IMR-90 (cell line): ENCODE measurements at regions not wholly inside any gene's neighbourhood (a gene's known extent, or its start where the extent isn't known, plus 50 kb on each side); places are given as distances from the start of the nearest gene placed in this dataset.

Experiments
- ATAC-seq: fragments of 200-7000 bp; cut with Tn5 transposase; 2 replicates; pipeline ENCODE4 v1.9.1; 2020; ENCODE audit warnings: low read depth, mild to moderate bottlenecking, moderate library complexity
- BruUV-seq: library from RNA; stranded (reverse); fragments of 400-500 nt; replicated peaks from 2 replicates; lab custom pipeline; 2021; lab: Mats Ljungman, UMichigan
- CTCF ChIA-PET: fragments of 300-600 bp; formaldehyde crosslinking; extraction: SDS; loops from one replicate; lab custom pipeline; 2021; ENCODE audit warnings: antibody characterized with exemption; lab: Yijun Ruan, JAX
- POLR2A ChIA-PET: fragments of 300-600 bp; sonication (Branson Sonifier 250); formaldehyde crosslinking; loops from one replicate; lab custom pipeline; 2022; ENCODE audit warnings: antibody characterized with exemption; ENCODE audit not compliant: unreplicated experiment; lab: Charles Lee
- DNase-seq: peaks from one replicate; pipeline ENCODE4 v3.0.0; 2013
- H2AFZ ChIP-seq: replicated peaks from 2 replicates; pipeline ENCODE3; 2013; ENCODE audit warnings: low read length, mild to moderate bottlenecking; ENCODE audit not compliant: poor library complexity
- H2AK5ac ChIP-seq: 2 replicates; pipeline ENCODE4 v1.6.1; 2013; ENCODE audit warnings: low read depth, low read length, inconsistent platforms
- H2AK9ac ChIP-seq: replicated peaks from 2 replicates; pipeline ENCODE3; 2013; ENCODE audit warnings: mild to moderate bottlenecking, low read depth, low read length, moderate library complexity; ENCODE audit not compliant: poor library complexity
- H2BK120ac ChIP-seq: 2 replicates; pipeline ENCODE4 v1.6.1; 2013; ENCODE audit warnings: low read depth, low read length, inconsistent platforms
- H2BK15ac ChIP-seq: 3 replicates; pipeline ENCODE4 v1.6.1; 2013; ENCODE audit warnings: low read depth, low read length, inconsistent platforms
- H2BK20ac ChIP-seq: 2 replicates; pipeline ENCODE4 v1.6.1; 2013; ENCODE audit warnings: low read depth, mild to moderate bottlenecking, inconsistent platforms, low read length, moderate library complexity
- H2BK5ac ChIP-seq: 2 replicates; pipeline ENCODE4 v1.6.1; 2013; ENCODE audit warnings: mild to moderate bottlenecking, low read depth, low read length, inconsistent platforms; ENCODE audit not compliant: poor library complexity, severe bottlenecking
- H3K14ac ChIP-seq: replicated peaks from 2 replicates; pipeline ENCODE4 v1.6.1; 2013; ENCODE audit warnings: low read depth, low read length, inconsistent platforms
- H3K18ac ChIP-seq: 2 replicates; pipeline ENCODE4 v1.6.1; 2013; ENCODE audit warnings: low read depth, low read length, control low read depth
- H3K23ac ChIP-seq: 2 replicates; pipeline ENCODE4 v1.6.1; 2013; ENCODE audit warnings: low read depth, low read length, inconsistent platforms
- H3K27ac ChIP-seq: 2 replicates; pipeline ENCODE4 v1.5.1; 2013; ENCODE audit warnings: mild to moderate bottlenecking, control low read depth, low read length; ENCODE audit not compliant: insufficient read depth
- H3K27me3 ChIP-seq: 2 replicates; pipeline ENCODE4 v1.6.1; 2013; ENCODE audit warnings: low read length; ENCODE audit not compliant: control insufficient read depth, insufficient read depth
- H3K36me3 ChIP-seq: 2 replicates; pipeline ENCODE4 v1.6.1; 2013; ENCODE audit warnings: low read length, mixed read lengths; ENCODE audit not compliant: control insufficient read depth, insufficient read depth
- H3K4ac ChIP-seq: 2 replicates; pipeline ENCODE4 v1.6.1; 2013; ENCODE audit warnings: low read depth, low read length, inconsistent platforms
- H3K4me1 ChIP-seq: 2 replicates; pipeline ENCODE4 v1.6.1; 2013; ENCODE audit warnings: low read length, mixed read lengths; ENCODE audit not compliant: control insufficient read depth, insufficient read depth
- H3K4me2 ChIP-seq: 2 replicates; pipeline ENCODE4 v1.6.1; 2013; ENCODE audit warnings: low read depth, mild to moderate bottlenecking, control low read depth, low read length, moderate library complexity
- H3K4me3 ChIP-seq: 2 replicates; pipeline ENCODE4 v1.5.1; 2013; ENCODE audit warnings: low read depth, mild to moderate bottlenecking, control low read depth, low read length, moderate library complexity; ENCODE audit not compliant: insufficient read depth
- H3K56ac ChIP-seq: 2 replicates; pipeline ENCODE4 v1.6.1; 2013; ENCODE audit warnings: low read length, inconsistent platforms; ENCODE audit not compliant: insufficient read depth; ENCODE audit errors: extremely low read depth
- H3K79me1 ChIP-seq, 2 experiments: 2 replicates each; pipeline ENCODE4 v1.6.1; 2013; ENCODE audit warnings: low read length in 2 of 2, inconsistent platforms in 1 of 2, low read depth in 1 of 2
- H3K9ac ChIP-seq: 2 replicates; pipeline ENCODE4 v1.6.1; 2013; ENCODE audit warnings: low read depth, low read length, control low read depth
- H3K9me1 ChIP-seq: 2 replicates; pipeline ENCODE4 v1.6.1; 2013; ENCODE audit warnings: low read length, inconsistent platforms; ENCODE audit not compliant: insufficient read depth
- H3K9me3 ChIP-seq: 2 replicates; pipeline ENCODE4 v1.6.1; 2013; ENCODE audit warnings: low read length; ENCODE audit not compliant: control insufficient read depth, insufficient read depth
- H4K20me1 ChIP-seq: 2 replicates; pipeline ENCODE4 v1.6.1; 2013; ENCODE audit warnings: low read length, inconsistent platforms; ENCODE audit not compliant: insufficient read depth
- H4K5ac ChIP-seq: 2 replicates; pipeline ENCODE4 v1.6.1; 2013; ENCODE audit warnings: mild to moderate bottlenecking, low read depth, low read length, control low read depth
- H4K8ac ChIP-seq, 2 experiments: 2 replicates each; pipeline ENCODE4 v1.6.1; 2013; ENCODE audit warnings: low read depth in 2 of 2, low read length in 2 of 2, control low read depth in 1 of 2, inconsistent platforms in 1 of 2
- H4K91ac ChIP-seq: 2 replicates; pipeline ENCODE4 v1.6.1; 2013; ENCODE audit warnings: low read depth, low read length, inconsistent platforms; ENCODE audit not compliant: insufficient read depth
- BHLHE40 ChIP-seq: fragments of 150-350 bp; IDR thresholded peaks from 2 replicates; pipeline ENCODE4 v1.6.1; 2016; ENCODE audit warnings: mild to moderate bottlenecking, low read depth, low read length
- CEBPB ChIP-seq: IDR thresholded peaks from 2 replicates; pipeline ENCODE4 v1.6.1; 2012; ENCODE audit warnings: low read depth, low read length, improper control_type of control experiment
- CHD1 ChIP-seq: IDR thresholded peaks from 2 replicates; pipeline ENCODE4 v1.6.1; 2012; ENCODE audit warnings: low read depth, low read length, improper control_type of control experiment
- FOS ChIP-seq: fragments of 150-350 bp; IDR thresholded peaks from 2 replicates; pipeline ENCODE4 v1.6.1; 2016; ENCODE audit warnings: low read depth, low read length
- MAFK ChIP-seq: IDR thresholded peaks from 2 replicates; pipeline ENCODE4 v1.6.1; 2012; ENCODE audit warnings: low read depth, low read length, improper control_type of control experiment
- MAZ ChIP-seq: IDR thresholded peaks from 2 replicates; pipeline ENCODE4 v1.6.1; 2012; ENCODE audit warnings: low read depth, mild to moderate bottlenecking, low read length, improper control_type of control experiment, moderate library complexity, borderline replicate concordance
- MXI1 ChIP-seq: IDR thresholded peaks from 2 replicates; pipeline ENCODE4 v1.6.1; 2012; ENCODE audit warnings: low read depth, mild to moderate bottlenecking, low read length, moderate library complexity, borderline replicate concordance
- NFE2L2 ChIP-seq: fragments of 150-350 bp; IDR thresholded peaks from 2 replicates; pipeline ENCODE4 v1.6.1; 2016; ENCODE audit warnings: low read depth, mild to moderate bottlenecking, low read length
- POLR2A ChIP-seq: IDR thresholded peaks from 2 replicates; pipeline ENCODE4 v1.6.1; 2012; ENCODE audit warnings: mild to moderate bottlenecking, low read depth, low read length
- RAD21 ChIP-seq: IDR thresholded peaks from 2 replicates; pipeline ENCODE4 v1.6.1; 2012; ENCODE audit warnings: low read length, improper control_type of control experiment
- RCOR1 ChIP-seq: IDR thresholded peaks from 2 replicates; pipeline ENCODE4 v1.6.1; 2012; ENCODE audit warnings: mild to moderate bottlenecking, low read length, improper control_type of control experiment; ENCODE audit not compliant: insufficient replicate concordance
- RFX5 ChIP-seq: IDR thresholded peaks from 2 replicates; pipeline ENCODE4 v1.8.0; 2012; ENCODE audit warnings: low read depth, mild to moderate bottlenecking, low read length, moderate library complexity
- SMC3 ChIP-seq: fragments of 150-350 bp; IDR thresholded peaks from 2 replicates; pipeline ENCODE4 v1.6.1; 2016; ENCODE audit warnings: low read depth, mild to moderate bottlenecking, antibody characterized with exemption, low read length, moderate library complexity
- WGBS, 2 experiments: methylation state at CpG; one replicate each; pipeline versions ENCODE4 v1.1.5 to v1.1.7; 2013; ENCODE audit warnings: missing lambda C conversion rate in 2 of 2; ENCODE audit not compliant: insufficient read length in 1 of 2; ENCODE audit errors: extremely low coverage in 2 of 2; 5-methylcytosine and 5-hydroxymethylcytosine counted together
- dilution Hi-C: fragments of 300-500 bp; cut with HindIII; formaldehyde crosslinking; loops from one replicate; pipeline ENCODE4 v1.14.3; 2018; ENCODE audit warnings: low sequenced_read_pairs; ENCODE audit not compliant: unreplicated experiment
- in situ Hi-C: fragments of 300-500 bp; cut with MboI; formaldehyde crosslinking; loops from 3 replicates; pipeline ENCODE4 v1.14.3; 2019; ENCODE audit warnings: low sequenced_read_pairs, inconsistent platforms, mixed read lengths
- intact Hi-C: fragments of 100-400 bp; cut with micrococcal nuclease; formaldehyde crosslinking; loops from 2 replicates; pipeline ENCODE4 v1.10.0; 2022
- TF ChIP-seq, protein P1 (sequence below): fragments of 150-350 bp; IDR thresholded peaks from 2 replicates; pipeline ENCODE4 v1.6.1; 2016; ENCODE audit warnings: low read depth, mild to moderate bottlenecking, low read length, moderate library complexity, borderline replicate concordance
- TF ChIP-seq, protein P2 (sequence below): conservative IDR thresholded peaks from 2 replicates; pipeline ENCODE4 v1.5.1; 2012; ENCODE audit warnings: mild to moderate bottlenecking, low read depth, low read length, improper control_type of control experiment
- TF ChIP-seq, protein P3 (sequence below): fragments of 150-350 bp; IDR thresholded peaks from 2 replicates; pipeline ENCODE4 v1.6.1; 2017; ENCODE audit warnings: mild to moderate bottlenecking, antibody characterized with exemption, low read length, low read depth

DNA sequence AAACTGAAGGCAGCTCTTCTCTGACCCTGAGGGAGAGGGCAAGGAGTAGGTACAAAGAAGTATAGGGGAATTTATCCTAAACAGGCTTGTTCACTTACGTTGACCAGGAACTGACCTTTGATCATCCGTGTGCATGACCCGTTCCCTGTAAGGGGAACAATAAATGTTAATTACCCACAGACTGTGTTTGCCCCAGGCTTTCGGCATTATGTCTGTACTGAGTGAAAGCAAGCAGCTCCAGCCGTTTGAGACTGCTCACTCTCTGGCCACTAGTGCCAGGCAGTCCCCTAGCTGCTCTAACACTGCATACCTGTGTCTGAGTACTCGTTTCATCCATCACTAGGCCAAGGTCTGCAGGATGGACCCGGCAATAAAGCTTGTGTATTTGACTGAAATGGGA lies 1365.3 kb downstream of the NCAM2 start:
- ChIA-PET CTCF (no interaction called here), POLR2A (no interaction called here)
- Histone ChIP-seq H2BK20ac (no peak overlapping the region), H3K4me2 (no peak overlapping the region), H4K91ac (no peak overlapping the region), H3K18ac (no peak overlapping the region), H2BK5ac (no peak overlapping the region), H3K9me1 (no peaks in the 10 kb centered on the region), H3K4ac (no peak overlapping the region), H3K9ac (no peak overlapping the region), H3K56ac (no peak overlapping the region), H2AFZ (no peak overlapping the region), H3K23ac (no peak overlapping the region), H4K8ac (no peak overlapping the region), H3K14ac (no peak overlapping the region), H3K4me1 (no peaks in the 10 kb centered on the region), H3K9me3 (peaks cover 10% of the 10 kb centered on the region), H3K4me3 (no peak overlapping the region), H3K36me3 (no peaks in the 10 kb centered on the region), H3K79me1 (no peaks in the 10 kb centered on the region), H3K27me3 (no peaks in the 10 kb centered on the region), H4K20me1 (no peaks in the 10 kb centered on the region), H2AK5ac (no peak overlapping the region), H3K27ac (no peak overlapping the region), H2BK15ac (no peak overlapping the region), H2AK9ac (no peak overlapping the region), H2BK120ac (no peak overlapping the region), H4K5ac (no peak overlapping the region)
- BruUV-seq = no TSS peak
- in situ Hi-C loops (no loop called here), intact Hi-C loops (no loop called here), dilution Hi-C loops (no loop called here)
- DNase-seq (no peak), ATAC-seq (no peak)
- TF ChIP-seq, protein P1, sequence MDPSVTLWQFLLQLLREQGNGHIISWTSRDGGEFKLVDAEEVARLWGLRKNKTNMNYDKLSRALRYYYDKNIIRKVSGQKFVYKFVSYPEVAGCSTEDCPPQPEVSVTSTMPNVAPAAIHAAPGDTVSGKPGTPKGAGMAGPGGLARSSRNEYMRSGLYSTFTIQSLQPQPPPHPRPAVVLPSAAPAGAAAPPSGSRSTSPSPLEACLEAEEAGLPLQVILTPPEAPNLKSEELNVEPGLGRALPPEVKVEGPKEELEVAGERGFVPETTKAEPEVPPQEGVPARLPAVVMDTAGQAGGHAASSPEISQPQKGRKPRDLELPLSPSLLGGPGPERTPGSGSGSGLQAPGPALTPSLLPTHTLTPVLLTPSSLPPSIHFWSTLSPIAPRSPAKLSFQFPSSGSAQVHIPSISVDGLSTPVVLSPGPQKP = no peak
- no peak for TF ChIP-seq BHLHE40
- TF ChIP-seq, protein P2, sequence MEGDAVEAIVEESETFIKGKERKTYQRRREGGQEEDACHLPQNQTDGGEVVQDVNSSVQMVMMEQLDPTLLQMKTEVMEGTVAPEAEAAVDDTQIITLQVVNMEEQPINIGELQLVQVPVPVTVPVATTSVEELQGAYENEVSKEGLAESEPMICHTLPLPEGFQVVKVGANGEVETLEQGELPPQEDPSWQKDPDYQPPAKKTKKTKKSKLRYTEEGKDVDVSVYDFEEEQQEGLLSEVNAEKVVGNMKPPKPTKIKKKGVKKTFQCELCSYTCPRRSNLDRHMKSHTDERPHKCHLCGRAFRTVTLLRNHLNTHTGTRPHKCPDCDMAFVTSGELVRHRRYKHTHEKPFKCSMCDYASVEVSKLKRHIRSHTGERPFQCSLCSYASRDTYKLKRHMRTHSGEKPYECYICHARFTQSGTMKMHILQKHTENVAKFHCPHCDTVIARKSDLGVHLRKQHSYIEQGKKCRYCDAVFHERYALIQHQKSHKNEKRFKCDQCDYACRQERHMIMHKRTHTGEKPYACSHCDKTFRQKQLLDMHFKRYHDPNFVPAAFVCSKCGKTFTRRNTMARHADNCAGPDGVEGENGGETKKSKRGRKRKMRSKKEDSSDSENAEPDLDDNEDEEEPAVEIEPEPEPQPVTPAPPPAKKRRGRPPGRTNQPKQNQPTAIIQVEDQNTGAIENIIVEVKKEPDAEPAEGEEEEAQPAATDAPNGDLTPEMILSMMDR = no peak
- TF ChIP-seq SMC3 = no peak
- TF ChIP-seq RCOR1 = no peak
- TF ChIP-seq CEBPB = no peak
- no peak for TF ChIP-seq MAZ
- TF ChIP-seq MAFK = no peak
- TF ChIP-seq NFE2L2 = no peak
- no peak for TF ChIP-seq POLR2A
- no peak for TF ChIP-seq RFX5
- TF ChIP-seq MXI1 = no peak
- no peak for TF ChIP-seq FOS
- TF ChIP-seq, protein P3, sequence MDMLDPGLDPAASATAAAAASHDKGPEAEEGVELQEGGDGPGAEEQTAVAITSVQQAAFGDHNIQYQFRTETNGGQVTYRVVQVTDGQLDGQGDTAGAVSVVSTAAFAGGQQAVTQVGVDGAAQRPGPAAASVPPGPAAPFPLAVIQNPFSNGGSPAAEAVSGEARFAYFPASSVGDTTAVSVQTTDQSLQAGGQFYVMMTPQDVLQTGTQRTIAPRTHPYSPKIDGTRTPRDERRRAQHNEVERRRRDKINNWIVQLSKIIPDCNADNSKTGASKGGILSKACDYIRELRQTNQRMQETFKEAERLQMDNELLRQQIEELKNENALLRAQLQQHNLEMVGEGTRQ = no peak
- no peak for TF ChIP-seq CHD1
- TF ChIP-seq RAD21 = no peak
- no CpG with 5 or more reads among the region's 7 CpGs for WGBS, 2 experiments
